ENCODE measurements at regions not wholly inside any gene's neighbourhood (a gene's known extent, or its start where the extent isn't known, plus 50 kb on each side); places are given as distances from the start of the nearest gene placed in this dataset.

DNA sequence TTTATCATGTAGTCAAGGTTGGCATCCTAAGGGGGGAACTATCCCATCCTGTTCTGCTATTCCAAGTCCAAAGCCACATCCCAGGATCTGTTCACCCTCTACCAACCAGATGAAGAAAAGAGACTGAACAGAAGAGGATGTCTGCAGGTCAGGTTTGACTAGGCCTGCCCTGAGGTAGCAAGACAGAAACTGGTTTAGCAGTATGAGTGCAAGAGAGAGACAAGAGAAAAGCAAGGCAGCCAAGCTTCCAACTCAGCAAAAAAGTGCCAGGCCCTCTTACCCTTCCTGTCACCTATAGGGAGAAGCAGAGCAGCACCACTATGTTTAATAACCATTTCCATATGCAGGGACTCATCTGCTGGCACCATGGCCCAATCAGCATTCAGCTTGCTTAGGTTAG is 320.8 kb upstream of the DUSP10 start:
- intact Hi-C loops (cut with DNase I) = no loop called here
- DNase-seq = no peak
- no peak for TF ChIP-seq POLR2A (IDR thresholded peaks at IDR 0.05)
- no peak for TF ChIP-seq EP300 (IDR thresholded peaks at IDR 0.05)
- TF ChIP-seq, protein P1, sequence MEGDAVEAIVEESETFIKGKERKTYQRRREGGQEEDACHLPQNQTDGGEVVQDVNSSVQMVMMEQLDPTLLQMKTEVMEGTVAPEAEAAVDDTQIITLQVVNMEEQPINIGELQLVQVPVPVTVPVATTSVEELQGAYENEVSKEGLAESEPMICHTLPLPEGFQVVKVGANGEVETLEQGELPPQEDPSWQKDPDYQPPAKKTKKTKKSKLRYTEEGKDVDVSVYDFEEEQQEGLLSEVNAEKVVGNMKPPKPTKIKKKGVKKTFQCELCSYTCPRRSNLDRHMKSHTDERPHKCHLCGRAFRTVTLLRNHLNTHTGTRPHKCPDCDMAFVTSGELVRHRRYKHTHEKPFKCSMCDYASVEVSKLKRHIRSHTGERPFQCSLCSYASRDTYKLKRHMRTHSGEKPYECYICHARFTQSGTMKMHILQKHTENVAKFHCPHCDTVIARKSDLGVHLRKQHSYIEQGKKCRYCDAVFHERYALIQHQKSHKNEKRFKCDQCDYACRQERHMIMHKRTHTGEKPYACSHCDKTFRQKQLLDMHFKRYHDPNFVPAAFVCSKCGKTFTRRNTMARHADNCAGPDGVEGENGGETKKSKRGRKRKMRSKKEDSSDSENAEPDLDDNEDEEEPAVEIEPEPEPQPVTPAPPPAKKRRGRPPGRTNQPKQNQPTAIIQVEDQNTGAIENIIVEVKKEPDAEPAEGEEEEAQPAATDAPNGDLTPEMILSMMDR (IDR thresholded peaks at IDR 0.05) = no peak
- TF ChIP-seq POLR2AphosphoS5 (IDR thresholded peaks at IDR 0.05) = no peak
- H3K9me3 ChIP-seq = peaks cover 0 to 4% (median 0%) of the 10 kb centered on the region in 4 donors
- H3K36me3 ChIP-seq = no peaks in the 10 kb centered on the region
- H3K27ac ChIP-seq = no peak overlapping the region
- no peaks in the 10 kb centered on the region for H3K27me3 ChIP-seq
- H3K4me3 ChIP-seq = no peak overlapping the region
- no peaks in the 10 kb centered on the region for H3K4me1 ChIP-seq

DNA sequence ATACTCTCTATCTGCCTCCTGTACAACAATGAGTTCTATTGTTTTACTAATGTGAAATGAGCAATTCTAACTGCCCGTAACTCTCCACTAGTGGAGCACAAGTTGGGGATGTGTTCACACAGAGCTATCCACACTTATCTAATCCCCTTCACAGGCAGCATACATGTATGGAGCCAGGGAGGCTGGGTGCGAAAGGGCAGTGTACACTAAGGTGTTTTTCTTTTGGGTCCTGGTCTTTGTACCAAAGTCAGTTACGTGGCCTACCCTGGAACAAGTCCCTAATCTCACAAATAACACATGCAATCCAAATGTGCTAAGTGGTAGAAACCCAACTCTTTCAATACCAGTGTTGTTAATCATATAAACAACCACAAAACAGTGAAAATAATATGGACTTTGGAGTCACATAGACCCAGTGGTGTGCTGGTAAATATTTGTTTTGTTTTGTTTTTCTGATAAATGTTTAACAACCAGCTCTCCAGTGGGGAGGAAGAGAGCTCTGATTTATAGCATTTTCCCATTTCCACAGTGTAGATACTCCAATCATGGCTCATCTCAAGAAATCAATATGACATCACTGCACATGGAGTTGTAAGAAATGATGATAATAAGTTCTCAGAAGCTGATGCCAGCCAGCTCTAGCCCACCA is 319.9 kb upstream of the DUSP10 start:
- Histone ChIP-seq H3K4me3 (no peak overlapping the region), H3K9me3 (peaks cover 0 to 4% (median 0%) of the 10 kb centered on the region in 4 donors), H3K27me3 (no peaks in the 10 kb centered on the region), H3K27ac (no peak overlapping the region), H3K36me3 (no peaks in the 10 kb centered on the region), H3K4me1 (no peaks in the 10 kb centered on the region)
- TF ChIP-seq POLR2A (IDR thresholded peaks at IDR 0.05) = no peak
- no peak for TF ChIP-seq EP300 (IDR thresholded peaks at IDR 0.05)
- TF ChIP-seq POLR2AphosphoS5 (IDR thresholded peaks at IDR 0.05) = no peak
- TF ChIP-seq, protein P1 (IDR thresholded peaks at IDR 0.05) = no peak
- 31 to 73% methylated on average over 3 of the region's 3 CpGs for WGBS, 2 donors
- intact Hi-C loops (cut with DNase I) = no loop called here
- DNase-seq = no peak

DNA sequence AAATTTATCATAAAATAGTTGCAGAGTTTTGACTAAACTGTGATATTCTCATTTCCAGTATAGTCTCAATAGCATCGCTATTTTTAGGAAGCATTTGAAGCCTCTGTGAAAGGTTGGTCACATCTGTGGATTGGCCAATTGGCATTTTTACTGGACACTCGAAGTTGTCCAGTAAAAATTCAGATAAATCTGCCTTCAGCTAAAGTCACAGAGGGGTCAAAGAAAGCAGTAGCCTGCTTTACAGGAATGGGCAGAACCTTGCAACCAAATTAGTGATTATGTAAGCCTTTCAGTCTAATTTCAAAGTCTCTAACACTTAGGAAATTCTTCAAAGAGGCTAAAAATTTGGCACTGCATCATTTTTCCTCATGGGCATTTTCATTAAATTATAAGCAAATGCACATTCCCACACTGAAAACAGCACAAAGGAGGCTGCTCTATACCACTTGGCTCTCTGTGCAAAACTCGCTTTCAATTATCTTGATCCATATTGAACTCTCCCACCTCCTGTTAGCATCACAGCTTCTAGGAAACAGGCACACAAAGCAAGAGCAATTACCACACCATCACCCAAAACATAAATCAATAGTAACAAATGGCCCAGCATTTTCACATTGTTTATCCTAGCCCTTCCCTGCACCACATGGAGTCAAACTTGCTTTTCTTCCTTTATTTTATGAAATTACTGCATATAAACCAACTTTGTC is 318.5 kb upstream of the DUSP10 start:
- Histone ChIP-seq H3K4me1 (no peaks in the 10 kb centered on the region), H3K27me3 (no peaks in the 10 kb centered on the region), H3K27ac (no peak overlapping the region), H3K9me3 (peaks cover 0 to 4% (median 0%) of the 10 kb centered on the region in 4 donors), H3K4me3 (no peak overlapping the region), H3K36me3 (no peaks in the 10 kb centered on the region)
- DNase-seq = no peak
- intact Hi-C loops (cut with DNase I) = no loop called here
- no peak for TF ChIP-seq POLR2A (IDR thresholded peaks at IDR 0.05)
- TF ChIP-seq, protein P1 (IDR thresholded peaks at IDR 0.05) = no peak
- WGBS, 2 donors = 71 to 77% methylated on average over 3 of the region's 3 CpGs

DNA sequence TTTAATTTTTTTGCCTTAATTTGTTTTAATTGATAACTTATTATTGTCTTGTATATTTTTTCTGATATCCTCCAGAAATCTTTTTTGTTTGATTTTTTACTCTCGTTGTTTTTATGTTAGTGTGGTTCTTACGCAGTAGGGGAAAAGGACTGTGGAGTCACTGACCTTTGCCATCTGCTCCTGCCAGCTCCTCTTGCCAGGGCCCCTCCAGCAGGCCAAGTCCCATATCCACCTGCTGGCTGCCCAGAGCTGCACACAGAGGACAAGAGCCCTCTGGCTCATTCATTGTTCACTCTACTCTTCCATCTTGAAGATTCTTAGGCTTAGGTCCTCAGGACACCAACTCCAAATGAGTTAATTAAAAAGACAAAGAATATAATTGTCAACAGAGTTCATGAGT is 316.4 kb upstream of the DUSP10 start:
- Histone ChIP-seq H3K4me1 (peaks cover 0 to 6% (median 0%) of the 10 kb centered on the region in 4 donors), H3K4me3 (no peak overlapping the region), H3K27me3 (no peaks in the 10 kb centered on the region), H3K36me3 (no peaks in the 10 kb centered on the region), H3K9me3 (no peaks in the 10 kb centered on the region), H3K27ac (no peak overlapping the region)
- TF ChIP-seq, protein P1 (IDR thresholded peaks at IDR 0.05) = no peak
- TF ChIP-seq POLR2A (IDR thresholded peaks at IDR 0.05) = no peak
- no peak for TF ChIP-seq POLR2AphosphoS5 (IDR thresholded peaks at IDR 0.05)
- TF ChIP-seq EP300 (IDR thresholded peaks at IDR 0.05) = no peak
- no peak for DNase-seq
- WGBS, 2 donors = 94 to 95% methylated on average over 2 of the region's 2 CpGs
- intact Hi-C loops (cut with DNase I) = no loop called here

Data from sigmoid colon (tissue), 6 donors.